Vagina (tissue), 2 donors: ENCODE measurements at regions not wholly inside any gene's neighbourhood (a gene's known extent, or its start where the extent isn't known, plus 50 kb on each side); places are given as distances from the start of the nearest gene placed in this dataset.

Experiments
- CTCF ChIP-seq, 3 experiments: fragments of 450-650 bp in 2 of 3; fragments of 200-600 bp in 1 of 3; sonication (generic) in 1 of 3; IDR thresholded peaks; one replicate each; pipeline ENCODE4 v1.5.1; 2017 to 2019; ENCODE audit warnings: antibody characterized with exemption in 3 of 3, mild to moderate bottlenecking in 2 of 3, moderate library complexity in 2 of 3
- POLR2A ChIP-seq, 2 donors: fragments of 450-650 bp; IDR thresholded peaks; one replicate each; pipeline ENCODE4 v1.6.1; 2017; ENCODE audit warnings: antibody characterized with exemption in 2 of 2, mild to moderate bottlenecking in 2 of 2, moderate library complexity in 2 of 2

- no peak for TF ChIP-seq POLR2A (IDR thresholded peaks at IDR 0.05)
- TF ChIP-seq CTCF (IDR thresholded peaks at IDR 0.05), result no peak
These were observed 170.3 kb upstream of the VRK2 start for GRCh38 chr2:57876313-57876712.
